ENCODE measurements at regions not wholly inside any gene's neighbourhood (a gene's known extent, or its start where the extent isn't known, plus 50 kb on each side); places are given as distances from the start of the nearest gene placed in this dataset.

- no peak for TF ChIP-seq CTCF (IDR thresholded peaks at IDR 0.05 in 8 of 11, conservative IDR thresholded peaks at IDR 0.05 in 3 of 11)
- no peak for TF ChIP-seq POLR2A (IDR thresholded peaks at IDR 0.05)
- TF ChIP-seq POLR2AphosphoS5 (IDR thresholded peaks at IDR 0.05) = no peak
Measured at GRCh38 chr20:12076200-12076599, 158.5 kb downstream of the BTBD3 start.
